Neural cell (in vitro differentiated cells): ENCODE measurements at regions not wholly inside any gene's neighbourhood (a gene's known extent, or its start where the extent isn't known, plus 50 kb on each side); places are given as distances from the start of the nearest gene placed in this dataset.

Experiments
- H2AFZ ChIP-seq: fragments of 200-600, 300-800 bp; sonication (generic), shearing (Covaris generic); 2 replicates; pipeline ENCODE4 v1.6.0; 2014; ENCODE audit warnings: low read depth, mild to moderate bottlenecking, antibody characterized with exemption, low read length, moderate library complexity
- H3F3A ChIP-seq: fragments of 200-600 bp; shearing (Covaris generic); 2 replicates; pipeline ENCODE4 v1.6.1; 2016; ENCODE audit warnings: mild to moderate bottlenecking, moderate library complexity, mixed read lengths, antibody characterized with exemption, low read length; ENCODE audit not compliant: insufficient read depth, poor library complexity, severe bottlenecking
- H3K27ac ChIP-seq: fragments of 200-600, 300-800 bp; sonication (generic), shearing (Covaris generic); 2 replicates; pipeline ENCODE4 v1.5.1; 2014; ENCODE audit warnings: mild to moderate bottlenecking, low read length, moderate library complexity
- H3K27me3 ChIP-seq: fragments of 300-800, 200-600 bp; sonication (generic), shearing (Covaris generic); 2 replicates; pipeline ENCODE4 v1.6.0; 2014; ENCODE audit warnings: mild to moderate bottlenecking, low read depth, low read length, moderate library complexity; ENCODE audit not compliant: insufficient read depth
- H3K36me3 ChIP-seq: fragments of 300-800, 200-600 bp; sonication (generic), shearing (Covaris generic); 2 replicates; pipeline ENCODE4 v1.5.1; 2014; ENCODE audit warnings: mild to moderate bottlenecking, antibody characterized with exemption, low read length, moderate library complexity; ENCODE audit not compliant: insufficient read depth
- H3K4me2 ChIP-seq: fragments of 300-800, 200-600 bp; sonication (generic), shearing (Covaris generic); 2 replicates; pipeline ENCODE4 v1.6.0; 2014; ENCODE audit warnings: mild to moderate bottlenecking, low read length
- H3K4me3 ChIP-seq: fragments of 300-800, 200-600 bp; sonication (generic), shearing (Covaris generic); 2 replicates; pipeline ENCODE4 v1.5.1; 2014; ENCODE audit warnings: mild to moderate bottlenecking, low read length, moderate library complexity
- H3K79me2 ChIP-seq: fragments of 200-600 bp; shearing (Covaris generic); replicated peaks from 2 replicates; pipeline ENCODE4 v1.6.0; 2014; ENCODE audit warnings: mild to moderate bottlenecking, low read length, moderate library complexity; ENCODE audit not compliant: insufficient read depth
- H3K9ac ChIP-seq: fragments of 300-800, 200-600 bp; sonication (generic), shearing (Covaris generic); 2 replicates; pipeline ENCODE4 v1.6.1; 2016; ENCODE audit warnings: mild to moderate bottlenecking, low read length, mixed read lengths
- H3K9me2 ChIP-seq: fragments of 200-600 bp; shearing (Covaris generic); 2 replicates; pipeline ENCODE4 v1.6.1; 2016; ENCODE audit warnings: mild to moderate bottlenecking, low read length, mixed read lengths; ENCODE audit not compliant: insufficient read depth
- H3K9me3 ChIP-seq: fragments of 200-600, 300-800 bp; sonication (generic), shearing (Covaris generic); 2 replicates; pipeline ENCODE4 v1.6.1; 2016; ENCODE audit warnings: mild to moderate bottlenecking, mixed run types, low read length, moderate library complexity, mixed read lengths
- H4K20me1 ChIP-seq: fragments of 200-600 bp; shearing (Covaris generic); 2 replicates; pipeline ENCODE4 v1.6.1; 2016; ENCODE audit warnings: mild to moderate bottlenecking, mixed run types; ENCODE audit not compliant: insufficient read depth
- EP300 ChIP-seq: fragments of 450-650 bp; conservative IDR thresholded peaks from 2 replicates; pipeline ENCODE4 v1.6.1; 2014; ENCODE audit warnings: antibody characterized with exemption, mild to moderate bottlenecking, moderate library complexity; ENCODE audit not compliant: poor library complexity, severe bottlenecking
- EZH2 ChIP-seq: fragments of 200-600, 300-800 bp; shearing (Covaris generic), sonication (generic); IDR thresholded peaks from 2 replicates; pipeline ENCODE4 v1.6.1; 2014; ENCODE audit warnings: antibody characterized with exemption, low read length, borderline replicate concordance, mild to moderate bottlenecking; ENCODE audit not compliant: insufficient read depth, poor library complexity, severe bottlenecking
- MXI1 ChIP-seq: fragments of 450-650 bp; conservative IDR thresholded peaks from 2 replicates; pipeline ENCODE4 v1.6.1; 2014; ENCODE audit warnings: antibody characterized with exemption, mild to moderate bottlenecking; ENCODE audit not compliant: poor library complexity, severe bottlenecking
- POLR2AphosphoS5 ChIP-seq: IDR thresholded peaks from 2 replicates; pipeline ENCODE4 v1.6.1; 2012
- RAD21 ChIP-seq: fragments of 450-650 bp; conservative IDR thresholded peaks from 2 replicates; pipeline ENCODE4 v1.6.1; 2014; ENCODE audit warnings: antibody characterized with exemption, mild to moderate bottlenecking, moderate library complexity
- REST ChIP-seq: IDR thresholded peaks from 2 replicates; pipeline ENCODE4 v1.6.1; 2012; ENCODE audit warnings: borderline replicate concordance
- SMC3 ChIP-seq: fragments of 450-650 bp; conservative IDR thresholded peaks from 2 replicates; pipeline ENCODE4 v1.6.1; 2014; ENCODE audit warnings: antibody characterized with exemption, mild to moderate bottlenecking, moderate library complexity; ENCODE audit not compliant: poor library complexity
- TAF1 ChIP-seq: IDR thresholded peaks from 2 replicates; pipeline ENCODE4 v1.6.1; 2012; ENCODE audit warnings: low read depth
- TF ChIP-seq, protein P1 (sequence below): fragments of 450-650 bp; IDR thresholded peaks from 2 replicates; pipeline ENCODE4 v1.5.1; 2014; ENCODE audit warnings: antibody characterized with exemption, mild to moderate bottlenecking, moderate library complexity; ENCODE audit not compliant: poor library complexity, severe bottlenecking

GRCh38 chr1:36579039-36579438, 96.3 kb upstream of the CSF3R start:
- Histone ChIP-seq H3K79me2 (no peaks in the 10 kb centered on the region), H3K9me2 (no peaks in the 10 kb centered on the region), H3K9me3 (no peaks in the 10 kb centered on the region), H2AFZ (no peak overlapping the region), H3K4me3 (no peak overlapping the region), H4K20me1 (no peaks in the 10 kb centered on the region), H3K4me2 (no peak overlapping the region), H3K36me3 (no peaks in the 10 kb centered on the region), H3K27ac (no peak overlapping the region), H3F3A (no peaks in the 10 kb centered on the region), H3K9ac (no peak overlapping the region), H3K27me3 (no peaks in the 10 kb centered on the region)
- no peak for TF ChIP-seq RAD21
- no peak for TF ChIP-seq REST
- TF ChIP-seq MXI1 = no peak
- no peak for TF ChIP-seq POLR2AphosphoS5
- TF ChIP-seq TAF1 = no peak
- no peak for TF ChIP-seq EP300
- TF ChIP-seq EZH2 = no peak
- TF ChIP-seq SMC3 = no peak
- TF ChIP-seq, protein P1, sequence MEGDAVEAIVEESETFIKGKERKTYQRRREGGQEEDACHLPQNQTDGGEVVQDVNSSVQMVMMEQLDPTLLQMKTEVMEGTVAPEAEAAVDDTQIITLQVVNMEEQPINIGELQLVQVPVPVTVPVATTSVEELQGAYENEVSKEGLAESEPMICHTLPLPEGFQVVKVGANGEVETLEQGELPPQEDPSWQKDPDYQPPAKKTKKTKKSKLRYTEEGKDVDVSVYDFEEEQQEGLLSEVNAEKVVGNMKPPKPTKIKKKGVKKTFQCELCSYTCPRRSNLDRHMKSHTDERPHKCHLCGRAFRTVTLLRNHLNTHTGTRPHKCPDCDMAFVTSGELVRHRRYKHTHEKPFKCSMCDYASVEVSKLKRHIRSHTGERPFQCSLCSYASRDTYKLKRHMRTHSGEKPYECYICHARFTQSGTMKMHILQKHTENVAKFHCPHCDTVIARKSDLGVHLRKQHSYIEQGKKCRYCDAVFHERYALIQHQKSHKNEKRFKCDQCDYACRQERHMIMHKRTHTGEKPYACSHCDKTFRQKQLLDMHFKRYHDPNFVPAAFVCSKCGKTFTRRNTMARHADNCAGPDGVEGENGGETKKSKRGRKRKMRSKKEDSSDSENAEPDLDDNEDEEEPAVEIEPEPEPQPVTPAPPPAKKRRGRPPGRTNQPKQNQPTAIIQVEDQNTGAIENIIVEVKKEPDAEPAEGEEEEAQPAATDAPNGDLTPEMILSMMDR = no peak

GRCh38 chr1:36576551-36577110, 93.9 kb upstream of the CSF3R start:
- Histone ChIP-seq H3K4me3 (no peak overlapping the region), H3K9me3 (no peaks in the 10 kb centered on the region), H3F3A (no peaks in the 10 kb centered on the region), H3K79me2 (no peaks in the 10 kb centered on the region), H4K20me1 (no peaks in the 10 kb centered on the region), H3K9ac (no peak overlapping the region), H3K27me3 (no peaks in the 10 kb centered on the region), H3K36me3 (no peaks in the 10 kb centered on the region), H3K9me2 (no peaks in the 10 kb centered on the region), H2AFZ (no peak overlapping the region), H3K4me2 (no peak overlapping the region), H3K27ac (no peak overlapping the region)
- TF ChIP-seq EZH2 = no peak
- no peak for TF ChIP-seq EP300
- TF ChIP-seq POLR2AphosphoS5 = no peak
- TF ChIP-seq TAF1 = no peak
- no peak for TF ChIP-seq REST
- TF ChIP-seq, protein P1 = no peak
- TF ChIP-seq MXI1 = no peak
- TF ChIP-seq RAD21 = no peak
